Breast epithelium (tissue), 3 donors: ENCODE measurements at regions not wholly inside any gene's neighbourhood (a gene's known extent, or its start where the extent isn't known, plus 50 kb on each side); places are given as distances from the start of the nearest gene placed in this dataset.

Source experiments
- POLR2A ChIP-seq: fragments of 450-650 bp; IDR thresholded peaks from one replicate; pipeline ENCODE4 v1.6.1; 2016; ENCODE audit warnings: antibody characterized with exemption, mild to moderate bottlenecking, moderate library complexity
- POLR2AphosphoS5 ChIP-seq, 3 donors: sonication (generic); formaldehyde crosslinking; IDR thresholded peaks; one replicate each; pipeline ENCODE4 v1.6.1; 2017; ENCODE audit warnings: antibody characterized with exemption in 3 of 3
- TF ChIP-seq, protein P1 (sequence below), 3 donors: fragments of 450-650 bp; IDR thresholded peaks; one replicate each; pipeline ENCODE4 v1.5.1; 2016 to 2017; ENCODE audit warnings: antibody characterized with exemption in 3 of 3, mild to moderate bottlenecking in 3 of 3, moderate library complexity in 3 of 3

DNA sequence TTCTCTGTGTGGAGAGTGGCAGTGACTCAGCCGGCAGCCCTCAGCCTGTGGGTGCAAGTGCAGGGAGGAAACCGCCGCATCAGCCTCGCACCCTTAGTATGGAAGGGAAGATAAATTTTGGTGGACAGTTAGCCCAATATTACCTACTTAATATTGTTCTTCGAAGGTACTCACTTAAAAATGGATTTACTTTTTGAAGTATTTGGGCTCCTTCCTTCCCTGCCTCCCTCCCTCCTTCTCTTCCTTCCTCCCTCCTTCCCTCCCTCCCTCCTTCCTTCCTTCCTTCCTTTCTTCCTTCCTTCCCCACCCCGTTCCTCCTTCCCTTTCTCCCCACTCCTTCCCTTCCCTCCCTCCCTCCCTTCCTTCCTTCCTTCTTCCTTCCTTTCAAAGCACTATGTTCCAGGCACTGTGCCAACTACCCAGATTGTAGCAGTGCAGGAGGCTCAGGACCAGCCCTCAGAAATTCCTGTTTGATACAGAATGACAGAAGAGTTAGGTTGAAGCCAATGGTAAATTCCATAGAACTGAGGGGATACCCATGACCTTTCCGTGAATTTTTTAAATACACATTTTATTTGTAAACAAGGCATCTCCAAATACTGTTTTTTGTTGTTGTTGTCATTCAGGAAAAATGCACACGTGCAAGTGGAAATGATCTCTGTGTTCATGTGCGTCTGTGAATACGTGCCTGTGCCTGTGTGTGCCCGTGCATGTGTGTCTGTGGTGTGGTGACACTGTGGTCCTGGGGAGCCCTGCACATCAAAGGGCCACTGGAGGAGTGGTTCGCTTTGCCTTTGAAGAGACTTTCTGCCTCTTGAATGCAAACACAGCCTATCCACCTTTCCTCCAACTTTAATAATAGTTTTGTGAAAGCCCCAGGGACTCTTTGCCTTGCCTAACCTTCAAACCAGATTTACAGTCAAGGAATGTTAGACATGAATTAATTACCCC is 141.7 kb downstream of the EDN3 start:
- no peak for TF ChIP-seq POLR2A
- TF ChIP-seq, protein P1, sequence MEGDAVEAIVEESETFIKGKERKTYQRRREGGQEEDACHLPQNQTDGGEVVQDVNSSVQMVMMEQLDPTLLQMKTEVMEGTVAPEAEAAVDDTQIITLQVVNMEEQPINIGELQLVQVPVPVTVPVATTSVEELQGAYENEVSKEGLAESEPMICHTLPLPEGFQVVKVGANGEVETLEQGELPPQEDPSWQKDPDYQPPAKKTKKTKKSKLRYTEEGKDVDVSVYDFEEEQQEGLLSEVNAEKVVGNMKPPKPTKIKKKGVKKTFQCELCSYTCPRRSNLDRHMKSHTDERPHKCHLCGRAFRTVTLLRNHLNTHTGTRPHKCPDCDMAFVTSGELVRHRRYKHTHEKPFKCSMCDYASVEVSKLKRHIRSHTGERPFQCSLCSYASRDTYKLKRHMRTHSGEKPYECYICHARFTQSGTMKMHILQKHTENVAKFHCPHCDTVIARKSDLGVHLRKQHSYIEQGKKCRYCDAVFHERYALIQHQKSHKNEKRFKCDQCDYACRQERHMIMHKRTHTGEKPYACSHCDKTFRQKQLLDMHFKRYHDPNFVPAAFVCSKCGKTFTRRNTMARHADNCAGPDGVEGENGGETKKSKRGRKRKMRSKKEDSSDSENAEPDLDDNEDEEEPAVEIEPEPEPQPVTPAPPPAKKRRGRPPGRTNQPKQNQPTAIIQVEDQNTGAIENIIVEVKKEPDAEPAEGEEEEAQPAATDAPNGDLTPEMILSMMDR (IDR thresholded peaks at IDR 0.05) = no peak
- no peak for TF ChIP-seq POLR2AphosphoS5 (IDR thresholded peaks at IDR 0.05)
